Caco-2 (cell line): ENCODE measurements at regions not wholly inside any gene's neighbourhood (a gene's known extent, or its start where the extent isn't known, plus 50 kb on each side); places are given as distances from the start of the nearest gene placed in this dataset.
A peak's percentile ranks its signal among the peaks of the same experiment; 100 is the strongest.

Experiments
- BruUV-seq: library from RNA; stranded (reverse); fragments of 400-500 nt; replicated peaks from 2 replicates; lab custom pipeline; 2021; lab: Mats Ljungman, UMichigan
- CTCF ChIA-PET: fragments of 300-600 bp; sonication (Branson Sonifier 250); formaldehyde crosslinking; loops from one replicate; lab custom pipeline; 2022; ENCODE audit warnings: antibody characterized with exemption; lab: Charles Lee
- POLR2A ChIA-PET: fragments of 300-600 bp; sonication (Branson Sonifier 250); formaldehyde crosslinking; loops from one replicate; lab custom pipeline; 2022; ENCODE audit warnings: antibody characterized with exemption; lab: Charles Lee
- DNase-seq, 2 experiments: peaks; one replicate each; pipeline versions ENCODE4 v3.0.0 to v3.0.0-alpha.2; 2020 to 2022
- H3K27me3 ChIP-seq: replicated peaks from 2 replicates; pipeline ENCODE4 v1.6.0; 2011; ENCODE audit warnings: low read length; ENCODE audit not compliant: control insufficient read depth, insufficient read depth
- H3K36me3 ChIP-seq: 2 replicates; pipeline ENCODE4 v1.5.1; 2011; ENCODE audit warnings: low read length; ENCODE audit not compliant: control insufficient read depth, insufficient read depth
- H3K4me1 ChIP-seq: fragments of 250-450 bp; sonication (Bioruptor Pico); 2 replicates; pipeline ENCODE4 v1.5.1; 2020; ENCODE audit warnings: mild to moderate bottlenecking
- H3K4me3 ChIP-seq: 2 replicates; pipeline ENCODE4 v1.5.1; 2011; ENCODE audit warnings: low read depth, mild to moderate bottlenecking, control low read depth, low read length
- H3K9me3 ChIP-seq: fragments of 250-450 bp; sonication (Bioruptor Pico); 2 replicates; pipeline ENCODE4 v1.5.1; 2020; ENCODE audit warnings: mild to moderate bottlenecking, moderate library complexity
- H3K27ac Mint-ChIP-seq: one replicate; pipeline ENCODE4 v1.8.0; 2022; ENCODE audit warnings: mixed read lengths; ENCODE audit not compliant: unreplicated experiment
- H3K27me3 Mint-ChIP-seq: one replicate; pipeline ENCODE4 v1.8.0; 2022; ENCODE audit warnings: mixed read lengths; ENCODE audit not compliant: insufficient read depth, unreplicated experiment
- H3K36me3 Mint-ChIP-seq: one replicate; pipeline ENCODE4 v1.8.0; 2022; ENCODE audit warnings: mild to moderate bottlenecking, mixed read lengths; ENCODE audit not compliant: insufficient read depth, unreplicated experiment
- H3K4me1 Mint-ChIP-seq: one replicate; pipeline ENCODE4 v1.8.0; 2022; ENCODE audit warnings: low read depth, mixed read lengths; ENCODE audit not compliant: unreplicated experiment
- H3K4me3 Mint-ChIP-seq: one replicate; pipeline ENCODE4 v1.8.0; 2022; ENCODE audit warnings: mild to moderate bottlenecking, moderate library complexity, mixed read lengths; ENCODE audit not compliant: unreplicated experiment
- H3K9me3 Mint-ChIP-seq: one replicate; pipeline ENCODE4 v1.8.0; 2022; ENCODE audit warnings: mixed read lengths; ENCODE audit not compliant: unreplicated experiment
- intact Hi-C: fragments of 100-400 bp; cut with micrococcal nuclease; formaldehyde crosslinking; loops from one replicate; pipeline ENCODE4 v1.10.0; 2022; ENCODE audit not compliant: unreplicated experiment
- TF ChIP-seq, protein P1 (sequence below), 2 experiments: fragments of 200-600 bp in 1 of 2; IDR thresholded peaks; 1 replicate in 1 of 2; 2 replicates in 1 of 2; pipeline versions ENCODE4 v1.5.1 to v1.8.0; 2011 to 2022; ENCODE audit warnings: antibody characterized with exemption in 1 of 2, control low read depth in 1 of 2, inconsistent platforms in 1 of 2, low read depth in 1 of 2, low read length in 1 of 2, mild to moderate bottlenecking in 1 of 2, moderate library complexity in 1 of 2; ENCODE audit not compliant: insufficient read depth in 1 of 2, severe bottlenecking in 1 of 2, unreplicated experiment in 1 of 2

DNA sequence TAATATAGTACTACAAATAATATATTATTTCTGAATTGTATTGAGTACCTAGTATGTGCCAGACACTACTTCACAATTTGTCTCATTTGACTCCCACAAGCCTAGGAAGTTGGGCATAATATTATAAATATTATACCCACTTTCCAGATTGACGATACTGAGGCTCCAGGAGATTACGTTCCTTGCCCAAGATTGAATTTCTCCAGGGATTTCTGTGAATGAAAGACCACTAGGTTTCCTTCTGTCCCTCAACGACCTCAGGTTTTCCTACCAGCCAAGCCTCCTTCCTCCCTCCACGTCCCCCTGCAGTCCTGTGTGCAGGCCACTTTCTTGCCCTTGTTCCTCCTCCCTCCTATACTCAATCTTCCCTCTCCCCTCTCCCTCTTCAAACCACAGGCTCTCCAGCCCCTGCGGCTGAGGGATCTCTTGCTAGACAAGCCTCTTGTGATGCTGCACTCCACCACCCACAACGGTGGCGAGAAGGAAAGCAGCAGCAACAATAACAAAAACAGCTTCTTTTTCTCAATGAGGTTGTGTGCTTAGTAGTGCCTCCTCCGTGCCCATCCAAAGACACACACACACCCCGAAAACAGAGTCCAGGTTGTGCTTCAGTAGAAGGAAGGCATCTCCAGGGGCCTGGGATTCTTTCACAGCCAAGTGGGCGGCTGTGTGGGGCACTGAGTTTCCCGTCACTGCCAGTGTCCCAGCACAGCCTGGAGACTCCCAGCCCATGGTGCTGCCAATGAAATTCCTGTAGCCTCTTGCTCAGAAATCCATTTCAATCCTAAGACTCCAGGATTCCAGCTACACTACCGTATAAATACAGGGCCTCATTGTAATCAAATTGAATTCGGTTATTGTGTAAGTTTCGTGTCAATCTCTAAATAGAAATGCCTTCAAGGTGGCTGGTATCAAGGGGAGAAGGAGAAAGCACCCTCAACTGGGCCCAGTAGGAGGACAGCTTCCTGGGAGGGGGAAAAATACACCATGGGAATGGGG lies 94.4 kb downstream of the NCR2 start:
- ChIA-PET POLR2A (no interaction called here), CTCF (no interaction called here)
- Histone ChIP-seq H3K9me3 (no peaks in the 10 kb centered on the region), H3K4me3 (no peak overlapping the region), H3K27me3 (no peaks in the 10 kb centered on the region), H3K36me3 (no peaks in the 10 kb centered on the region), H3K4me1 (peaks cover 22% of the 10 kb centered on the region)
- BruUV-seq = no TSS peak
- no peaks in the 10 kb centered on the region for H3K9me3 Mint-ChIP-seq
- H3K4me3 Mint-ChIP-seq = peak overlapping the region; percentile 20
- peak overlapping the region; percentile 17 for H3K27ac Mint-ChIP-seq
- TF ChIP-seq, protein P1, sequence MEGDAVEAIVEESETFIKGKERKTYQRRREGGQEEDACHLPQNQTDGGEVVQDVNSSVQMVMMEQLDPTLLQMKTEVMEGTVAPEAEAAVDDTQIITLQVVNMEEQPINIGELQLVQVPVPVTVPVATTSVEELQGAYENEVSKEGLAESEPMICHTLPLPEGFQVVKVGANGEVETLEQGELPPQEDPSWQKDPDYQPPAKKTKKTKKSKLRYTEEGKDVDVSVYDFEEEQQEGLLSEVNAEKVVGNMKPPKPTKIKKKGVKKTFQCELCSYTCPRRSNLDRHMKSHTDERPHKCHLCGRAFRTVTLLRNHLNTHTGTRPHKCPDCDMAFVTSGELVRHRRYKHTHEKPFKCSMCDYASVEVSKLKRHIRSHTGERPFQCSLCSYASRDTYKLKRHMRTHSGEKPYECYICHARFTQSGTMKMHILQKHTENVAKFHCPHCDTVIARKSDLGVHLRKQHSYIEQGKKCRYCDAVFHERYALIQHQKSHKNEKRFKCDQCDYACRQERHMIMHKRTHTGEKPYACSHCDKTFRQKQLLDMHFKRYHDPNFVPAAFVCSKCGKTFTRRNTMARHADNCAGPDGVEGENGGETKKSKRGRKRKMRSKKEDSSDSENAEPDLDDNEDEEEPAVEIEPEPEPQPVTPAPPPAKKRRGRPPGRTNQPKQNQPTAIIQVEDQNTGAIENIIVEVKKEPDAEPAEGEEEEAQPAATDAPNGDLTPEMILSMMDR (IDR thresholded peaks at IDR 0.05; ENCODE audit: insufficient read depth in 1 of 2, low read depth in 1 of 2, low read length in 1 of 2, severe bottlenecking in 1 of 2, unreplicated experiment in 1 of 2) = no peak
- no peaks in the 10 kb centered on the region for H3K27me3 Mint-ChIP-seq
- H3K36me3 Mint-ChIP-seq = no peaks in the 10 kb centered on the region
- DNase-seq = no peak
- peaks cover 7% of the 10 kb centered on the region for H3K4me1 Mint-ChIP-seq
- intact Hi-C loops = no loop called here

DNA sequence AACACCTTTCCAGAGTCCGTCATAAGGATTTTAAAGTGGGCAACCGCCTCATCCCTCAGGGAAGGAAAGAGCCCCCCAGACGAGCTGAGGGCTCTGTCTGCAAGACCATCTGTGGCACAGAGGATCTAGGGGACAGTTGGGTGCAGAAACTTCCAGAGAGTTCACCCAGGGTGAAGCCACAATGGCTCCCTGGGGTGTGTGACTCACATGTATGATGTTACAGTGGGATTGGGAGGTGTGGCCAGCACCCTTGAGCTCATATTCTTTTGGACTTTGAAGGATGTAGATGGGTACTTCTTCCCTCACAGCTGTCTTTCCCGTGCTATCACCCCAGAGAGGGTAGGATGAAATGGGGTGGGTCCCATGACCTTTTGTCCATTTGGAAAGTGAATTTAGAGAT lies 95.5 kb downstream of the NCR2 start:
- intact Hi-C loops = no loop called here
- Histone ChIP-seq H3K27me3 (no peaks in the 10 kb centered on the region), H3K4me1 (peaks cover 22% of the 10 kb centered on the region), H3K9me3 (no peaks in the 10 kb centered on the region), H3K4me3 (no peak overlapping the region), H3K36me3 (no peaks in the 10 kb centered on the region)
- ChIA-PET CTCF (interaction anchor here (0.6 kb wide), 1 partner anchor 172 kb away, joined by 3 read pairs; no protein-coding TSS in a partner anchor), POLR2A (no interaction called here)
- no peak overlapping the region for H3K4me3 Mint-ChIP-seq
- no peak for DNase-seq
- H3K9me3 Mint-ChIP-seq = no peaks in the 10 kb centered on the region
- BruUV-seq = no TSS peak
- no peaks in the 10 kb centered on the region for H3K27me3 Mint-ChIP-seq
- no peak overlapping the region for H3K27ac Mint-ChIP-seq
- no peaks in the 10 kb centered on the region for H3K36me3 Mint-ChIP-seq
- H3K4me1 Mint-ChIP-seq = peaks cover 7% of the 10 kb centered on the region
- TF ChIP-seq, protein P1 (IDR thresholded peaks at IDR 0.05; ENCODE audit: insufficient read depth in 1 of 2, low read depth in 1 of 2, low read length in 1 of 2, severe bottlenecking in 1 of 2, unreplicated experiment in 1 of 2) = no peak

DNA sequence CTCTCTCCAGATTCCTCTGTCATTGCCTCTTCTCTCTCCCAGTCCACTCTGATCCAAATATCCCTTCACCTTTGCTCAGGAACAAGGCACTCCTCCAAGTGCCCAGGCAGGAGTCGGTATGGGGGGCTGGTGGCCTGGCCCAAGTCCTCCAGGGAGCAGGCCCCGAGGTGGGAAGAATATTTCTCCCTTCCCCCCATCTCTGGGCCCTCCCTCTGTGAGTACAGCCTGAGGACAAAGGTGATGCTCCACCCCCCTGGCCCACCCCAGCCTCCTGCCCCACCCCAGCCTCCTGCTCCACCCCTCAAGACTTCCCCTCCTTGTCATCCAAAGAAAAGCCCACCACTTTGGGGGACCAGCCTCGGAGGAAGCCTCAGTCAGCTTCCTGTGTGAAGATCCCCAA lies 96.9 kb downstream of the NCR2 start:
- intact Hi-C loops = no loop called here
- no TSS peak for BruUV-seq
- Histone ChIP-seq H3K27me3 (no peaks in the 10 kb centered on the region), H3K4me3 (no peak overlapping the region), H3K4me1 (peaks cover 11% of the 10 kb centered on the region), H3K36me3 (no peaks in the 10 kb centered on the region), H3K9me3 (no peaks in the 10 kb centered on the region)
- Mint-ChIP-seq H3K36me3 (no peaks in the 10 kb centered on the region), H3K9me3 (no peaks in the 10 kb centered on the region), H3K4me3 (no peak overlapping the region), H3K27me3 (no peaks in the 10 kb centered on the region), H3K27ac (peak overlapping the region; percentile 40), H3K4me1 (peaks cover 7% of the 10 kb centered on the region)
- TF ChIP-seq, protein P1 (IDR thresholded peaks at IDR 0.05; ENCODE audit: insufficient read depth in 1 of 2, low read depth in 1 of 2, low read length in 1 of 2, severe bottlenecking in 1 of 2, unreplicated experiment in 1 of 2) = no peak
- POLR2A ChIA-PET = no interaction called here
- DNase-seq = no peak
- CTCF ChIA-PET = no interaction called here
